Gastrocnemius medialis (tissue), 4 donors: ENCODE measurements at regions not wholly inside any gene's neighbourhood (a gene's known extent, or its start where the extent isn't known, plus 50 kb on each side); places are given as distances from the start of the nearest gene placed in this dataset.

Source experiments
- CTCF ChIP-seq, 5 experiments: fragments of 450-650 bp in 3 of 5; fragments of 200-600 bp in 2 of 5; sonication (generic) in 2 of 5; IDR thresholded peaks in 4 of 5; conservative IDR thresholded peaks in 1 of 5; 1 replicate in 4 of 5; 2 replicates in 1 of 5; pipeline ENCODE4 v1.5.1; 2016 to 2019; ENCODE audit warnings: antibody characterized with exemption in 5 of 5, mild to moderate bottlenecking in 3 of 5, moderate library complexity in 3 of 5
- POLR2A ChIP-seq, 2 donors: fragments of 450-650 bp; IDR thresholded peaks; one replicate each; pipeline ENCODE4 v1.6.1; 2017; ENCODE audit warnings: antibody characterized with exemption in 2 of 2, mild to moderate bottlenecking in 2 of 2, moderate library complexity in 2 of 2

GRCh38 chr4:186857793-186858192 is 134.1 kb upstream of the FAT1 start:
- TF ChIP-seq POLR2A (IDR thresholded peaks at IDR 0.05): no peak
- no peak for TF ChIP-seq CTCF (IDR thresholded peaks at IDR 0.05 in 4 of 5, conservative IDR thresholded peaks at IDR 0.05 in 1 of 5)
